ENCODE measurements at regions not wholly inside any gene's neighbourhood (a gene's known extent, or its start where the extent isn't known, plus 50 kb on each side); places are given as distances from the start of the nearest gene placed in this dataset.

DNA sequence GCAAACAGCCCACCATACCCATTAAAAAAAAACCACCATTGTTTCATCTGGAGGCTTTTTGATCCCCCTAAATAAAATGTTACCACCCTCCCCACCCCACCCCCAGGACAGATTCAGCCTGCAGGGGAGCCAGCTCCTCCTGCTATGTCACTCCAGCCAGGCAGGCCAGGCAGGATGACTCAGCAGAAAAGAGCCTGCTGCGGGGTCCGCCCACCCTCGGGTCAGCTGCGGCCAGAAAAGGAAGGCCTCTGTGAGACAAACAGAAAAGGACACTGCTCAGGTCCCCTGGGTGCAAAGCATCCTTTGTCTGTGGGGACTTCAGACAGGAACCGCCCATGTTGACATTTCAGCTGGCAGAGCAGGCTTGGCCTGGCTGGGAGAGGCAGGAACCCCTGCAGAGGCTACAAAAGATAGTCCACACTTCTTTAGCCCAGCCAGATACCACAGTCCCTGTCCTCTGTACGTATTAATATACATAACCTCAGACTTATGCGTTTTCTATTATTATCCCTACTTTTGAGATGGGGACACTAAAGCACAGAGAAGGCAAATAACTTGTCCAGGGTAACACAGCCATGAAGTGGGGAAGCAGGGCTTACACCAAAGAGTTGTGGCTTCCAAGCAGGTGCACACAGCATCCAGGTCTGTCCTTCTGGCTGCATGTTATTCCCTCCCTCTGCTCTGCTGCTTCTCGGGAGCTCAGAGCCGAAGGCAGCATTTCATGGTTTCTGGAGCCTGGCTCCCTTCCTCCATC is 147.7 kb downstream of the CPEB2 start:
- TF ChIP-seq, protein P1, sequence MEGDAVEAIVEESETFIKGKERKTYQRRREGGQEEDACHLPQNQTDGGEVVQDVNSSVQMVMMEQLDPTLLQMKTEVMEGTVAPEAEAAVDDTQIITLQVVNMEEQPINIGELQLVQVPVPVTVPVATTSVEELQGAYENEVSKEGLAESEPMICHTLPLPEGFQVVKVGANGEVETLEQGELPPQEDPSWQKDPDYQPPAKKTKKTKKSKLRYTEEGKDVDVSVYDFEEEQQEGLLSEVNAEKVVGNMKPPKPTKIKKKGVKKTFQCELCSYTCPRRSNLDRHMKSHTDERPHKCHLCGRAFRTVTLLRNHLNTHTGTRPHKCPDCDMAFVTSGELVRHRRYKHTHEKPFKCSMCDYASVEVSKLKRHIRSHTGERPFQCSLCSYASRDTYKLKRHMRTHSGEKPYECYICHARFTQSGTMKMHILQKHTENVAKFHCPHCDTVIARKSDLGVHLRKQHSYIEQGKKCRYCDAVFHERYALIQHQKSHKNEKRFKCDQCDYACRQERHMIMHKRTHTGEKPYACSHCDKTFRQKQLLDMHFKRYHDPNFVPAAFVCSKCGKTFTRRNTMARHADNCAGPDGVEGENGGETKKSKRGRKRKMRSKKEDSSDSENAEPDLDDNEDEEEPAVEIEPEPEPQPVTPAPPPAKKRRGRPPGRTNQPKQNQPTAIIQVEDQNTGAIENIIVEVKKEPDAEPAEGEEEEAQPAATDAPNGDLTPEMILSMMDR (conservative IDR thresholded peaks at IDR 0.05; ENCODE audit: low read length) = no peak
- no peak for TF ChIP-seq EZH2phosphoT487 (IDR thresholded peaks at IDR 0.05; ENCODE audit: borderline replicate concordance)
